Activated CD4-positive, CD25-positive, alpha-beta regulatory T cell treated with anti-CD3 and anti-CD28 coated beads, Interleukin-2, amount 50 U/mL, for 72 hours (primary cell): ENCODE measurements at regions not wholly inside any gene's neighbourhood (a gene's known extent, or its start where the extent isn't known, plus 50 kb on each side); places are given as distances from the start of the nearest gene placed in this dataset.

Experiments
- DNase-seq: peaks from one replicate; pipeline ENCODE4 v3.0.0; 2021

GRCh38 chr4:12270546-12270945 is 841.9 kb upstream of the HS3ST1 start:
- no peak for DNase-seq

GRCh38 chr4:12265554-12265953 is 836.9 kb upstream of the HS3ST1 start:
- no peak for DNase-seq

- DNase-seq, result no peak
These were observed 831.8 kb upstream of the HS3ST1 start for GRCh38 chr4:12260453-12260852.

DNA sequence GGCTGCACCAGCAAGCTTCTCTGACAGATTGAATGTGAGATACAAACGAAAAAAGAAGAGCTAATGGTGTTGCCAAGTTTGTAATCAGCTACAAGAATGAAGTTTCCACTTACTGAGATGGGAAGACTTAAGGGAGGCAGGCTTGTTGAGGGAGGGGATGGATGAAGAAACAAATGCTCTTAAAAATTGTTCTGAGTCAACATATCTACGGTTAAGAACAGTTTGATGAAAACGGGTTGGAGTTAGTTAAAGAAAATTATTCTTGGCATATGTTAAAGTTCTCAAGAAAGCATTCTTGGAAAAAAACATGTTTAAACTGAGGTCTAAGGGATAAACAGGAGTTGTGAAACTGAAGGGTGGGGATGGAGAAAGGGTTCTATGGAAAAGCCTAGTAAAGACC is 816.3 kb upstream of the HS3ST1 start:
- no peak for DNase-seq

DNA sequence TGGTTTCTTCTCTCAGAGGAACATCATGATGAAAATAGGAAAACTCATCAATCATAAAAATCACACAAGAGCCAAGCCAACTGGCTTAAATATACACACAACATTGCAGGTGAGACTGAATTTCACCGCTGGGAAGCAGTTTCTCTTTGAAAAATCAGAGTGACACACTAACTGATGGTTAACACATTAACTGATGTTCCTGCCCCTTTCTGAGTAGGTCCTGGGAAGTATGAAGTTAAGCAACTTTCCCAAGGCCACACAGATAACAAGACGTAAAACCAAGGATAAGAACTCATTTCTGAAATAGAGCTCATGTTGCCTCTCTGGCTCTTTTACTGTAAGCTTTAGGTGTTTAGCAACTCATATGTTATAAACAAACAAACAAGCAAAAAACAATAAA is 813.7 kb upstream of the HS3ST1 start:
- DNase-seq, result no peak

- no peak for DNase-seq
These were observed 811.4 kb upstream of the HS3ST1 start for GRCh38 chr4:12239897-12240636.

DNA sequence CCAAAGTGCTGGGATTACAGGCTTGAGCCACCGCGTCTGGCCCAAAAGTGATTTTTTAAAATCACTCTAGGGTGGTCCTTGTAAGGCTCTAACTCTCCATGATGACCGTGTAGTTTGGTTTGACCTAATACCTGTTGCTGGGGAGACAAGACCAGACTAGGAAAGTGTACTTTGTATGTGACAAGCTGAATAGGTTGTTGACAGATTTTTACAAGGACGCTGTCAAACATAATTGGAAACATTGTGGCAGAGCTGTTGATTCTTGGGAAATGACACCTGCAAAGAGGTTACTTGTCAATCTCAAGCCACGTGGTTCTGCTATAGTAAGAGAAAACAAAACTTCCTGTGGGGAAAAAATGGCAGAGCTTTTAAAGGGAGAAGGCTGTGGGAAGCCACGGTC is 802.4 kb upstream of the HS3ST1 start:
- no peak for DNase-seq

- no peak for DNase-seq
These were observed 792.3 kb upstream of the HS3ST1 start for GRCh38 chr4:12221031-12221430.

DNA sequence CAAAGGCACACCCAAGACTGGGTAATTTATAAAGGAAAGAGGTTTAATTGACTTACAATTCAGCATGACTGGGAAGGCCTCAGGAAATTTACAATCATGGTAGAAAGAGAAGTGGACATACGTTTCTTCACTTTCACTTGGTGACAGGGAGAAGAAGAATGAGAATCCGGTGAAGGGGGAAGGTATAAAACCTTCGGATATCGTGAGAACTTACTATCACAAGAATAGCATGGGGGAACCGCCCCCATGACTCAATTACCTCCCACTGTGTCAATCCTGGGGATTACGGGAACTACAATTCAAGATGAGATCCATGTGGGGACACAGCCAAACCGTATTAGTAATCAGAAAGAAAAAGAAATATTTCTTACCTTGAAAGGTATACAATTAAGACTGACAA is 782.9 kb upstream of the HS3ST1 start:
- no peak for DNase-seq

- no peak for DNase-seq
These were observed 778.7 kb upstream of the HS3ST1 start for GRCh38 chr4:12207396-12207795.

- no peak for DNase-seq
These were observed 777.4 kb upstream of the HS3ST1 start for GRCh38 chr4:12206091-12206490.

- no peak for DNase-seq
These were observed 775.3 kb upstream of the HS3ST1 start for GRCh38 chr4:12203945-12204344.

- DNase-seq, result no peak
These were observed 771.5 kb upstream of the HS3ST1 start for GRCh38 chr4:12200226-12200625.

- DNase-seq, result no peak
These were observed 757.8 kb upstream of the HS3ST1 start for GRCh38 chr4:12186526-12186925.

GRCh38 chr4:12178614-12179610 is 750.2 kb upstream of the HS3ST1 start:
- no peak for DNase-seq

DNA sequence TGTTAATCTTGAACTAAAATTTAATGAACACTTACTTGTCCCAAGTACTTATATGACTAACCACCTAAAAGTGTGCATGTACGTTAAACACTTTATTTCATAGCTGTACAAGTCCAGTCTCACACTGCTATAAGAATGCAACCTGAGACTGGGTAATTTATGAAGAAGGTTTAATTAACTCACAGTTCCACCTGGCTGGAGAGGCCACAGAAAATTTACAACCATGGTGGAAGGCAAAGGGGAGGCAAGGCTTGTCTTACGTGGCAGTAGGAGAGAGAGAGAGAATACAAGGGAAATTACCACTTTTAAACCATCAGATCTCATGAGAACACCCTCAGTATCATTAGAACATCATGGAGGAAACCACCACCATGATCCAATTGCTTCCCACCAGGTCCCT is 748.7 kb upstream of the HS3ST1 start:
- DNase-seq, result no peak

DNA sequence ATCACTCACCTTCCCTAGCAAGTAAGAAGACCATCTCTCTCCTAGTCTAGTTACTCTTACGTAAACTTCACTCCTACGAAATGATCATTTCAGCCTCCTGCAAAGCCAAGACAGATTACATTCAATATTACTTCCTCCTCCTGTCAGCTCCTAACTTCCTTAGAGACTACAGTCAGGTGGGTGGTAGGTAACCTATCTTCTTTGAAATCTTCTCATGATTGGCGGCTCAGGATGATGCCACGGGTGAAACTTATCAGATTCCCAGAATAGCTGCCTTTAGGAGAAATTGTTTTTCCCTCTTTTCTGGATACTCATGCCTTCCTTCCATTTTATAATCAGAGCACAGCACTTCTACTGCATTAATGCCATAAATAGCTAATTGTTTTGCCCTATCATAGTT is 744.8 kb upstream of the HS3ST1 start:
- DNase-seq, result no peak

- no peak for DNase-seq
These were observed 743.7 kb upstream of the HS3ST1 start for GRCh38 chr4:12172198-12172973.

DNA sequence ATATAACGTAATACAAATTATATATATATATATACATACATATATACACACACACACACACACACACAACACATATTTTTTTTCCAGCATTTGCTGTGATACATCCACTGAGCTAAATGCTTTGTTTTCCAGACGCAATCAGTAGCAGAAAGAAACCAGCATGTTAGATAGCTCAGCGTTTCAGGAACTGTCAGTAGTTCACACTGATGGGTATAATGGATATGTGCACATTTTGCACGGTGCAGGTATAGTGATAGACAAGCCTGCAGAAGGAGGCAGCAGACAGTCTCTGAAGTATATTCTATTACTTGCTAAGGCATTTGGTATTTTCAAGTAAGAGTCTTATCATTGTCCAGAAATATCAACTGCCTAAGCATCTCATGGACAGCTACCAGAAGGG is 741.6 kb upstream of the HS3ST1 start:
- no peak for DNase-seq

DNA sequence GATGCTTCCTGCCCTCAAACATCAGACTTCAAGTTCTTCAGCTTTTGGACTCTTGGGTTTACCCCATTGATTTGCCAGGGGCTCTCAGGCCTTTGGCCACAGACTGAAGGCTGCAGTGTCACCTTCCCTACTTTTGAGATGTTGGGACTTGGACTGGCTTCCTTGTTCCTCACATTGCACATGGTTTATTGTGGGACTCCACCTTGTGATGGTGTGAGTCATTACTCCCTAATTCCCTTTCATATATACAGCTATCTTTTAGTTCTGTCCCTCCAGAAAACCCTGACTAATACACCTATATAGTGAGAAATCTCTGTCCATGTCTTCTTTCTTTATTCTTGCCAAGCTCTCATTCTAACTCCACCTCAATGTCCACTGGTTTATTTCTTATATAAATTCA is 736.9 kb upstream of the HS3ST1 start:
- no peak for DNase-seq

DNA sequence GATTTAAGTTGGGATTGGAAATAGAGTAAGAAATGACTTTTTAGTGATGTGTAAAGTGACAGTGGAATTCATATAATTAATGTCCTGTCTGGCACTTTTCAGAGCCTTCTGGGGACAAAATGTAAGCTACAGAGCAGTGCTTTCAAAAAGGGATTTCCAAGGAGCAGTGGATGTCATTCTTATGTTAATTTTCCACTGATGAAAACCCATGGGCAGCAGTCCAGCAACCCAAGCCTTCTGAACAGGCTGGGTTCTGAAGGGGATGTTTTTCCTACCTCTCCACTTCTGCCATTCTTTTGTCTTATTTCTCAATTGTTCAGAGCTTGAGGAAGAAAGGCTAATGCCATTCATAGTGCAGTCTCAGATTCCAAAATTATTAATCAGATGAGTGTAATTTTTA is 717.6 kb upstream of the HS3ST1 start:
- no peak for DNase-seq

DNA sequence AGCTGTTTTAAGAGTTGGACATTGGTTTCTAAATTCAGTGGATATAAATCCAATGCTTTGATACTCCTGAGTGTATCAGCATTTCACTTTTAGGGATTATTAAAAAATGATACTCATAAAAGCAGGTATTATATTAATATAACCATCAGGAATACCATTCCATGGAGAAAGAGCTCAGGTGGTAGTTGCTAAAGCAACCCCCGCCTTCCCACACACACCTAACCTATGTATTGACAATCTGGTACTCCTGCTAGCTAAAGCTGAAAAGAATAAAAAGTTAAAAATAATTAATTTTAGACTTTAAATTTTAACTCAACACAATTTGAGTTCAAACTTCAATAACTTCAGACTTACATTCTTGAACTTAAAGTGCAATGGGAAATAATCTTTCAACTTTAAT is 717.1 kb upstream of the HS3ST1 start:
- no peak for DNase-seq

- no peak for DNase-seq
These were observed 716.4 kb upstream of the HS3ST1 start for GRCh38 chr4:12145106-12145505.
